Activated naive CD4-positive, alpha-beta T cell treated with anti-CD3 and anti-CD28 coated beads, Interleukin-2, amount 50 U/mL, for 24 hours (primary cell): ENCODE measurements at regions not wholly inside any gene's neighbourhood (a gene's known extent, or its start where the extent isn't known, plus 50 kb on each side); places are given as distances from the start of the nearest gene placed in this dataset.

ENCODE experiments used
- H3K27ac Mint-ChIP-seq: one replicate; pipeline ENCODE4 v1.8.0; 2021; ENCODE audit warnings: mild to moderate bottlenecking, mixed read lengths
- H3K27me3 Mint-ChIP-seq: one replicate; pipeline ENCODE4 v1.8.0; 2021; ENCODE audit warnings: mixed read lengths
- H3K36me3 Mint-ChIP-seq: one replicate; pipeline ENCODE4 v1.8.0; 2021; ENCODE audit warnings: mixed read lengths
- H3K4me1 Mint-ChIP-seq: one replicate; pipeline ENCODE4 v1.8.0; 2021; ENCODE audit warnings: mixed read lengths
- H3K4me3 Mint-ChIP-seq: one replicate; pipeline ENCODE4 v1.8.0; 2021; ENCODE audit warnings: mild to moderate bottlenecking, mixed read lengths
- H3K9me3 Mint-ChIP-seq: one replicate; pipeline ENCODE4 v1.8.0; 2021; ENCODE audit warnings: mixed read lengths

DNA sequence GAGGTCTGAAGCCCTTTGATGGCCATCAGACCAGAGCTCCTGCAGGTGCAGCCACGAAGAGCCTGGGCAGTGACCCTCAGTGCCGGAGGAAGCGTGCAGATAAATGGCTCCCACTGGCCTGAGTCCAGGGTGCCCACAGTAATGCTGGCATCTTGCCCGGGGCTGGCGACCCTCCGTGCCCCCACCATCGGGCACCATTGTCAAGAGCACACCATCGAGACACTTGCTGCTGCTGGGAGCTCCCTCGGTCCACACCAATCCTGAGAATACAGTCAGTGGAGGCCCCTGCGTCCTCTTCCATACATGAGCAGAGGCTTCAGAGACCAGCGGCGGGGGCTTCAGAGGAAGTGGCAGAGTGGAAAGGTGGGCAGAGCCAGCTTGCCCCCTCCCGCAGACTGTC is 1448.3 kb downstream of the BRD1 start:
- H3K36me3 Mint-ChIP-seq, result no peaks in the 10 kb centered on the region
- H3K9me3 Mint-ChIP-seq, result no peaks in the 10 kb centered on the region
- no peak overlapping the region for H3K27ac Mint-ChIP-seq
- peaks cover 6% of the 10 kb centered on the region for H3K27me3 Mint-ChIP-seq
- H3K4me1 Mint-ChIP-seq, result no peaks in the 10 kb centered on the region
- no peak overlapping the region for H3K4me3 Mint-ChIP-seq

DNA sequence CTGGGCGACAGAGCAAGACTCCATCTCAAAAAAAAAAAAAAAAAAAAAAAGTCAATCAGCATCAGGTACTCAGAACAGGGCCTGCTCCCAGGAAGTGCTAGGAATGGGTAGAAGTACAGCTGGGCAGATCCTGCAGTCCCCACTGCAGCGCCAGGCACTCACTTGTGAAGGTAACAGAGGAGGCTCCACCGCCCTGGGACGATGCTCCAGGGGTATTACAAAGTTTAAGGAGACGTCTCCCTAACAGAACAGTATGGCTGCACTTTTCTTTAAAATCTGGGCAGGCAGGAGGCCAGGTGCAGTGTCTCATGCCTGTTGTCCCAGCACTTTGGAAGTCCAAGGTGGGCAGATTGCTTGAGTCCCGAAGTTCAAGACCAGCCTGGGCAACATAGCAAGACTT is 1449.0 kb downstream of the BRD1 start:
- Mint-ChIP-seq H3K4me3 (no peak overlapping the region), H3K9me3 (no peaks in the 10 kb centered on the region), H3K4me1 (no peaks in the 10 kb centered on the region), H3K27ac (no peak overlapping the region), H3K27me3 (peaks cover 8% of the 10 kb centered on the region), H3K36me3 (no peaks in the 10 kb centered on the region)

- no peak overlapping the region for H3K27ac Mint-ChIP-seq
- H3K27me3 Mint-ChIP-seq, result peaks cover 8% of the 10 kb centered on the region
- H3K4me1 Mint-ChIP-seq, result no peaks in the 10 kb centered on the region
- H3K4me3 Mint-ChIP-seq, result no peak overlapping the region
- H3K9me3 Mint-ChIP-seq, result no peaks in the 10 kb centered on the region
- no peaks in the 10 kb centered on the region for H3K36me3 Mint-ChIP-seq
Measured at GRCh38 chr22:48376936-48377712, 1450.5 kb downstream of the BRD1 start.

GRCh38 chr22:48376428-48376827 is 1451.2 kb downstream of the BRD1 start:
- H3K4me1 Mint-ChIP-seq, result no peaks in the 10 kb centered on the region
- peaks cover 8% of the 10 kb centered on the region for H3K27me3 Mint-ChIP-seq
- H3K36me3 Mint-ChIP-seq, result no peaks in the 10 kb centered on the region
- no peaks in the 10 kb centered on the region for H3K9me3 Mint-ChIP-seq
- no peak overlapping the region for H3K27ac Mint-ChIP-seq
- H3K4me3 Mint-ChIP-seq, result no peak overlapping the region

- H3K4me1 Mint-ChIP-seq, result no peaks in the 10 kb centered on the region
- peaks cover 5% of the 10 kb centered on the region for H3K27me3 Mint-ChIP-seq
- no peak overlapping the region for H3K27ac Mint-ChIP-seq
- no peaks in the 10 kb centered on the region for H3K9me3 Mint-ChIP-seq
- no peak overlapping the region for H3K4me3 Mint-ChIP-seq
- no peaks in the 10 kb centered on the region for H3K36me3 Mint-ChIP-seq
Measured at GRCh38 chr22:48373626-48374173, 1454.0 kb downstream of the BRD1 start.

GRCh38 chr22:48372390-48372789 is 1455.3 kb downstream of the BRD1 start:
- Mint-ChIP-seq H3K36me3 (no peaks in the 10 kb centered on the region), H3K4me1 (no peaks in the 10 kb centered on the region), H3K9me3 (no peaks in the 10 kb centered on the region), H3K27me3 (peaks cover 5% of the 10 kb centered on the region), H3K27ac (no peak overlapping the region), H3K4me3 (no peak overlapping the region)

GRCh38 chr22:48371391-48371790 is 1456.3 kb downstream of the BRD1 start:
- no peak overlapping the region for H3K27ac Mint-ChIP-seq
- H3K4me3 Mint-ChIP-seq, result no peak overlapping the region
- peaks cover 5% of the 10 kb centered on the region for H3K27me3 Mint-ChIP-seq
- no peaks in the 10 kb centered on the region for H3K9me3 Mint-ChIP-seq
- no peaks in the 10 kb centered on the region for H3K4me1 Mint-ChIP-seq
- no peaks in the 10 kb centered on the region for H3K36me3 Mint-ChIP-seq

- Mint-ChIP-seq H3K27ac (no peak overlapping the region), H3K36me3 (no peaks in the 10 kb centered on the region), H3K4me3 (no peak overlapping the region), H3K4me1 (no peaks in the 10 kb centered on the region), H3K27me3 (peaks cover 5% of the 10 kb centered on the region), H3K9me3 (no peaks in the 10 kb centered on the region)
Measured at GRCh38 chr22:48370508-48371325, 1457.0 kb downstream of the BRD1 start.

DNA sequence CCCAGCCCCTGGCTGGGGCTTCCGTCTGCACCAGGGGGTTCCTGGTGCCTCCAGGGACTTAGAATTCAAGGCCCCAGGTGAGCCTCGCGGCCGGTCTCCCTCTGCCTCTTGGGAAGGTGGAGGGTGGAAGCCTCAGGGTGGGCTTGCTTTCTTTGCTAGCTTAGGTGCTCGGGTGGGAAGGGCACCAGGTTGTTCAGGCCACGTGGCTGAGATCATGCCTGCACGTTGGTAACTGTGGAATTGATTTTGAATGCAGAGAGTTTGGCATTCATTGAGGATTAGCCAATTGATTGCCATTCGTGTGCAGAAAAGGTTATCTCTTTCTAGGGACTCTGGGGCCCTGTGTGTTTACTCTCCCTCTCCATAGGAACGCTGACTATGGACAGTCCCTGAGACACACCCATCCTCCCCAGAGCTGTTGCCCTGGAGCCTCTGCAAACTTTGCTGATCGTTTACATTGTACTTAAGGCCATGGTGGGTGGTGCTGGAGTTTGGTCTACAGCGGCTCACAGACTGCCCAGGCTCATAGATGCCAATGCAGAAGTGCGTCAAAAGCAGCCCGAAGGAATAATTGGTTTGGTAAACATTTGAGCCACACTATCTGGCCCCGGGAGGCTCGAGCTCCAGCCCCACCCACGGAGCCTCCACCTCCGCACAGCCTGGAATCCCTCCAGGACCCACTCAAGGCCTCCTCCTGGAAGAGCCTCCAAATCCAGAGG is 1457.7 kb downstream of the BRD1 start:
- Mint-ChIP-seq H3K27ac (no peak overlapping the region), H3K36me3 (no peaks in the 10 kb centered on the region), H3K9me3 (no peaks in the 10 kb centered on the region), H3K4me1 (no peaks in the 10 kb centered on the region), H3K27me3 (peaks cover 3% of the 10 kb centered on the region), H3K4me3 (no peak overlapping the region)

DNA sequence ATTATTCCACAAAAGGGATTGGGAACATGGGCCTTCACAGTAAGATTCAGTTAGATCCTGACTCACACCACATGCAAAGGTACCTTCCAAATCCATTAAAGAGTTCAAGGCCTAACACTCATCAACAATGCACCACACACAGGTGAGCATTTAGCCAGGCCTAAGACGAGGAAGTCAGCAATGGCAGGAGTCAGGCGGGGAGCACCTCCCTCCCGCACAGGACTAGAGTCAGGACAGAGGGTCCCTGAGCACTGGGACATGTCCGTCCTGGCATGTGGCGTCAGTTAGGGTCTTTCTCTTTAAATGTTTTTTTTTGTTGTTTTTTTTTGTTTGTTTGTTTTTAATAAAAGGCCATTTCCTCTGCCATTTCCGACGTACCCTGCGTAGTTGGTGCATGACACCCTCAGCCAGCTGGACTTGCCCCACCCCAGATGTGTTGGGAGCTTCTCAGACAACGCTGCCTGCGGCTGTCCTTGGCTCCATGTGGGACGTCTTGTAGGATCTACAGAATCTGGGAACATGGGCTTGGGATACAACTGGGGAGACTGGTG is 1458.6 kb downstream of the BRD1 start:
- Mint-ChIP-seq H3K27me3 (peaks cover 1% of the 10 kb centered on the region), H3K4me1 (no peaks in the 10 kb centered on the region), H3K9me3 (no peaks in the 10 kb centered on the region), H3K27ac (no peak overlapping the region), H3K4me3 (no peak overlapping the region), H3K36me3 (no peaks in the 10 kb centered on the region)

DNA sequence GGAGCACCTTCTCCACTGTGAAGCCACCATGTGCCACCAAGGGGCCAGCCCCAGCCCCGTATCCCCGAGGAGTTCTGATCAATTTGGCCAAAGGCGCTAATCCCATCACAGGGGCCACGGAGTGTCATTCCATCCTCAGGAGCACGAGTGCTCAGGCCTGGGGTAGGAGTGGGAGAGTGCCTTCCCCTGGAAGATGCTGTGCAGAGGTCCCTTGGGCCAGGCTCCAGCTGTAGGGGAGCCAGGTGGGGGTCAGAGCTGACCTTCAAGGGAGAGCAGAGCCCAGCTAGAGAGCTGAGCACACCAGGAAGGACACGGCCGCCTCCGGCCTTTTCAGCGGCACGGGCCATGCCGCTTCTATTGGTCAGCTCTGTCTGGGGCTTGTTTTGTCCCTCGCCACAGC is 1459.9 kb downstream of the BRD1 start:
- Mint-ChIP-seq H3K27me3 (no peaks in the 10 kb centered on the region), H3K27ac (no peak overlapping the region), H3K4me1 (no peaks in the 10 kb centered on the region), H3K36me3 (no peaks in the 10 kb centered on the region), H3K9me3 (no peaks in the 10 kb centered on the region), H3K4me3 (no peak overlapping the region)

DNA sequence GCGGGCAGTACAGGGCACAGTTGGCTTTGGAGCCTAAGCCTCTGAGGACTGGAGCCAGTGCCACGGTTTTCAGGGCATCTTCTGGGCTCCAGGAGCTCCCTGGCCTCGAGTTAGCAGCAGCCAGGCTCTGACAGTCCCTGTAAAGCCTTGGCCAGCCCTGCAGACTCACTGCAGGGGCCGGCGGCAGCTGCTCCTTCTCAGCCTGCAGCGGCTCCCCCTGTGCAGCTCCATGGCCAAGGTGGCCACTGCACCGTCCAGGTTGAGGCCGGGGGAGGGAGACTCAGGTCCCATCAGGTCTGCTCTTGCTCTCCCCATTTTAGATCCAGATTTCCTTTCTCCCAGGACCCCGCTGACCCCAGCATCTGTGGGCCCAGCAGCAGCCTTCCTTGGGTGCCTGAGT is 1461.1 kb downstream of the BRD1 start:
- Mint-ChIP-seq H3K9me3 (no peaks in the 10 kb centered on the region), H3K4me3 (no peak overlapping the region), H3K4me1 (no peaks in the 10 kb centered on the region), H3K27ac (no peak overlapping the region), H3K27me3 (no peaks in the 10 kb centered on the region), H3K36me3 (no peaks in the 10 kb centered on the region)

- Mint-ChIP-seq H3K27ac (no peak overlapping the region), H3K27me3 (no peaks in the 10 kb centered on the region), H3K36me3 (no peaks in the 10 kb centered on the region), H3K9me3 (no peaks in the 10 kb centered on the region), H3K4me1 (no peaks in the 10 kb centered on the region), H3K4me3 (no peak overlapping the region)
Measured at GRCh38 chr22:48366056-48366455, 1461.6 kb downstream of the BRD1 start.

GRCh38 chr22:48365386-48365785 is 1462.3 kb downstream of the BRD1 start:
- Mint-ChIP-seq H3K27ac (no peak overlapping the region), H3K27me3 (no peaks in the 10 kb centered on the region), H3K4me3 (no peak overlapping the region), H3K9me3 (no peaks in the 10 kb centered on the region), H3K4me1 (no peaks in the 10 kb centered on the region), H3K36me3 (no peaks in the 10 kb centered on the region)

DNA sequence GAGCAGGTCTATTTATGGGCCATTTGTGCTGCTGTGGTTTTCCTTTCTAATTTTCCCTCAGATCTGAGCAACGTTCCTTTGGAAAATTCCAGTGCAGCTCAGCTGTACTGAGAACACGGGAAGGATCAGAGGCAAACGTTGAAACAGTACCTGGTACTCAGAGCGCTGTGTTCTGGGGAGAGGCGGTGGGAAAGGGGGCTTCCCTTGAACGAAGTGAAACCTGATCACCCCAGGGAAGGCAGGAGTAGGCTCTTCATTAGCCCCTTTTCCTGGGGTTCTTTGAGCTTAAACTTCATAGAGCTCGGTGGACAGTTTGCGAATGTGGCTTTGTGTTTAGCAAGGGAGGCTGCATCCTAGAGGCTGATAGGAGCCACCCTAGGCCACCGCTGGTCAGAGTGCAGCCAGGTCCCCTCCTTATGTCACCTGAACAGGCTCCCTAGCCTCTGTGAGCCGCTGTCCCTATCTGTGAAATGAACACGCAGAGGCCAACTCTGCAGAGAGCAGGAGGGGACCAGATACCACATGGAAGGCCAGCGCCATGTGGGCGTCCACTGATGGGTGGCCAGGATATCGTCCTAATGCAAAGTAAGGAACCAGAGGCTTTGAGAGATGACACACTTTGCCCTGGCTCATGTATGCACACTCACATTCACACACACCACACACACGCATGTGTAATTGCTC is 1464.8 kb downstream of the BRD1 start:
- Mint-ChIP-seq H3K4me1 (no peaks in the 10 kb centered on the region), H3K27ac (no peak overlapping the region), H3K9me3 (no peaks in the 10 kb centered on the region), H3K27me3 (no peaks in the 10 kb centered on the region), H3K4me3 (no peak overlapping the region), H3K36me3 (no peaks in the 10 kb centered on the region)
